Lower lobe of right lung (tissue), 2 donors: ENCODE measurements at regions not wholly inside any gene's neighbourhood (a gene's known extent, or its start where the extent isn't known, plus 50 kb on each side); places are given as distances from the start of the nearest gene placed in this dataset.

Experiments used
- ATAC-seq, 2 donors: fragments of 200-7000 bp; cut with Tn5 transposase; one replicate each; pipeline ENCODE4 v1.9.1; 2020 to 2022; ENCODE audit warnings: mild to moderate bottlenecking in 2 of 2, moderate library complexity in 2 of 2
- DNase-seq: peaks from one replicate; pipeline ENCODE4 v3.0.0-alpha.2; 2020
- H3K27ac ChIP-seq: fragments of 200-600 bp; one replicate; pipeline ENCODE4 v1.8.0; 2022
- H3K27me3 ChIP-seq: fragments of 200-600 bp; one replicate; pipeline ENCODE4 v1.8.0; 2022; ENCODE audit warnings: low read depth
- H3K36me3 ChIP-seq: fragments of 200-600 bp; one replicate; pipeline ENCODE4 v1.8.0; 2022; ENCODE audit warnings: mild to moderate bottlenecking
- H3K4me1 ChIP-seq: fragments of 200-600 bp; one replicate; pipeline ENCODE4 v1.8.0; 2022
- H3K4me3 ChIP-seq: fragments of 200-600 bp; one replicate; pipeline ENCODE4 v1.8.0; 2022; ENCODE audit warnings: mild to moderate bottlenecking
- H3K9me3 ChIP-seq: fragments of 200-600 bp; one replicate; pipeline ENCODE4 v1.8.0; 2022
- CTCF ChIP-seq: fragments of 200-600 bp; IDR thresholded peaks from one replicate; pipeline ENCODE4 v1.8.0; 2022; ENCODE audit warnings: antibody characterized with exemption, mild to moderate bottlenecking
- intact Hi-C: fragments of 100-400 bp; cut with DNase I; formaldehyde crosslinking; loops from one replicate; pipeline ENCODE4 v1.11.0; 2022
- donor health status: DM: no; HTN: yes; CAD: no; lungs with severe emphysema.

GRCh38 chr13:83453723-83454122 lies 428.6 kb downstream of the SLITRK1 start:
- Histone ChIP-seq H3K9me3 (no peaks in the 10 kb centered on the region), H3K27me3 (no peaks in the 10 kb centered on the region), H3K27ac (no peak overlapping the region), H3K4me3 (no peak overlapping the region), H3K4me1 (no peaks in the 10 kb centered on the region), H3K36me3 (no peaks in the 10 kb centered on the region)
- peak in 1 of 2 donors; percentile 29 for ATAC-seq
- intact Hi-C loops, result no loop called here
- DNase-seq, result no peak
- TF ChIP-seq CTCF, result no peak

GRCh38 chr13:83453300-83453699 lies 429.0 kb downstream of the SLITRK1 start:
- no peak overlapping the region for H3K27ac ChIP-seq
- intact Hi-C loops, result no loop called here
- H3K9me3 ChIP-seq, result no peaks in the 10 kb centered on the region
- no peak for DNase-seq
- H3K4me1 ChIP-seq, result no peaks in the 10 kb centered on the region
- no peak for TF ChIP-seq CTCF
- H3K36me3 ChIP-seq, result no peaks in the 10 kb centered on the region
- H3K4me3 ChIP-seq, result no peak overlapping the region
- no peaks in the 10 kb centered on the region for H3K27me3 ChIP-seq
- ATAC-seq, result peak in 1 of 2 donors; percentile 17

GRCh38 chr13:83452292-83452950 lies 429.9 kb downstream of the SLITRK1 start:
- H3K4me3 ChIP-seq, result no peak overlapping the region
- no peaks in the 10 kb centered on the region for H3K36me3 ChIP-seq
- no peak for TF ChIP-seq CTCF
- no peak overlapping the region for H3K27ac ChIP-seq
- no peaks in the 10 kb centered on the region for H3K9me3 ChIP-seq
- no peaks in the 10 kb centered on the region for H3K27me3 ChIP-seq
- intact Hi-C loops, result no loop called here
- no peaks in the 10 kb centered on the region for H3K4me1 ChIP-seq
- DNase-seq (peak; percentile 37), ATAC-seq (peak; percentile 12 to 47)

GRCh38 chr13:83450591-83450990 lies 431.7 kb downstream of the SLITRK1 start:
- ATAC-seq (no peak), DNase-seq (no peak)
- Histone ChIP-seq H3K27ac (no peak overlapping the region), H3K9me3 (no peaks in the 10 kb centered on the region), H3K27me3 (no peaks in the 10 kb centered on the region), H3K36me3 (no peaks in the 10 kb centered on the region), H3K4me3 (no peak overlapping the region), H3K4me1 (no peaks in the 10 kb centered on the region)
- intact Hi-C loops, result no loop called here
- no peak for TF ChIP-seq CTCF

GRCh38 chr13:83449668-83450395 lies 432.4 kb downstream of the SLITRK1 start:
- no peak for DNase-seq

More at GRCh38 chr13:83449668-83450395, 432.4 kb downstream of the SLITRK1 start:
- ATAC-seq, result no peak
- no peak for TF ChIP-seq CTCF
- intact Hi-C loops, result no loop called here
- H3K9me3 ChIP-seq, result no peaks in the 10 kb centered on the region
- H3K4me3 ChIP-seq, result no peak overlapping the region
- H3K4me1 ChIP-seq, result no peaks in the 10 kb centered on the region
- H3K27ac ChIP-seq, result no peak overlapping the region
- no peaks in the 10 kb centered on the region for H3K36me3 ChIP-seq
- no peaks in the 10 kb centered on the region for H3K27me3 ChIP-seq
